LNCAP (cell line): ENCODE measurements at regions not wholly inside any gene's neighbourhood (a gene's known extent, or its start where the extent isn't known, plus 50 kb on each side); places are given as distances from the start of the nearest gene placed in this dataset.

Source experiments
- TF ChIP-seq, protein P1 (sequence below): fragments of 450-650 bp; IDR thresholded peaks from 2 replicates; pipeline ENCODE4 v1.5.1; 2017; ENCODE audit warnings: mild to moderate bottlenecking

DNA sequence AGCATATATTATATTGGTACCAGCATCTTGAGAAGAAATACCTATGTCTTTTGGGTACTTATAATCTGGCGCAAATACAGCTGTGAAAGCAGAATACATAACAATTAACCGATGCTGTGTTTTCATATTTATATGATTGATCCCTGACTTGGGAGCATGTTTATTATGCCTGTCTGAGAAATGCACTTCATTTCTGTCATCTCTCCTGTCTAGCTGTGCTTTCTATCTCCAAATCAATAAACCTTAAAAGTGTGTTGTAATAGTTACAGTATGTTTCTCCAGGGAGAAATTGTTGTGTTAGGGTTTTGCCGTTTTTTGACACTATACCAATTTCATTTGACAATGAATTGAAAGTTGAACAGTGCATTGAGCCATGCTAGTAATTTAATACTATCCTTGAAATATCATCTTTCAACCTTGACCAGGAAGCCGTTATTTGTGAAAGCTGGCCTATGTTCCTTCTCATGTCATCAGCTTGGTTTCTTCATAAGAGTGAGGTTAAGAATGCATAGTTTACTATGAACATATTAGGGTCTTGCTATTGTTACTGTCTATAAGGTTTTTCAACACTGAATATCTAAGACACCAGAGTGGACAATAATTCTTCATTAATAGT lies 206.2 kb upstream of the PCDH18 start:
- TF ChIP-seq, protein P1, sequence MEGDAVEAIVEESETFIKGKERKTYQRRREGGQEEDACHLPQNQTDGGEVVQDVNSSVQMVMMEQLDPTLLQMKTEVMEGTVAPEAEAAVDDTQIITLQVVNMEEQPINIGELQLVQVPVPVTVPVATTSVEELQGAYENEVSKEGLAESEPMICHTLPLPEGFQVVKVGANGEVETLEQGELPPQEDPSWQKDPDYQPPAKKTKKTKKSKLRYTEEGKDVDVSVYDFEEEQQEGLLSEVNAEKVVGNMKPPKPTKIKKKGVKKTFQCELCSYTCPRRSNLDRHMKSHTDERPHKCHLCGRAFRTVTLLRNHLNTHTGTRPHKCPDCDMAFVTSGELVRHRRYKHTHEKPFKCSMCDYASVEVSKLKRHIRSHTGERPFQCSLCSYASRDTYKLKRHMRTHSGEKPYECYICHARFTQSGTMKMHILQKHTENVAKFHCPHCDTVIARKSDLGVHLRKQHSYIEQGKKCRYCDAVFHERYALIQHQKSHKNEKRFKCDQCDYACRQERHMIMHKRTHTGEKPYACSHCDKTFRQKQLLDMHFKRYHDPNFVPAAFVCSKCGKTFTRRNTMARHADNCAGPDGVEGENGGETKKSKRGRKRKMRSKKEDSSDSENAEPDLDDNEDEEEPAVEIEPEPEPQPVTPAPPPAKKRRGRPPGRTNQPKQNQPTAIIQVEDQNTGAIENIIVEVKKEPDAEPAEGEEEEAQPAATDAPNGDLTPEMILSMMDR, result no peak

DNA sequence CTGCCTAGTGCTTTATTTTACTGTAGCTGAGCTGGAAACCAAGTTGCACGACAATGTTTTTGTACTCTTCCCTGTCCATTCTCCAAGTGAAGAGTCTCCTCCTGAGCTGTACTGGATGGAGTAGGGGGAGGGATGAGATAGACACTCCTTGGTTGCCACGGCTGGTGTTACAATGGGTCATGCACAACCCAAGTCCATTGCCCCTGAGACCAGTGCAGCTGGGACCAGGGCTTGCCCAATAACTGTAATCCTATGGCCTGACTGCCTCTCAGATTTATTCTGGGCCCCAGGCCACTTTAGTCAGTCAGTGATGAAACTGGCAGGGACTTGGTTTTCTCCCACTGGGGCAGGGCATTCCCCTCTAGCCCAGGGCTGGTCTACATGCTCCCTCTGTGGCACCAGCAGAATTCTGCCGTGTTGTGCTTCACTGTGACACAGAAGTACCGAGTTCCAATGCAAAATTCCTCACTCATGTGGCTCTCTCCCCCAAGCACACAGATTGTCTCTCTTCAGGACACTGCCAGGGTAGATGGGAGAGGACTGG lies 203.3 kb upstream of the PCDH18 start:
- TF ChIP-seq, protein P1, result no peak

DNA sequence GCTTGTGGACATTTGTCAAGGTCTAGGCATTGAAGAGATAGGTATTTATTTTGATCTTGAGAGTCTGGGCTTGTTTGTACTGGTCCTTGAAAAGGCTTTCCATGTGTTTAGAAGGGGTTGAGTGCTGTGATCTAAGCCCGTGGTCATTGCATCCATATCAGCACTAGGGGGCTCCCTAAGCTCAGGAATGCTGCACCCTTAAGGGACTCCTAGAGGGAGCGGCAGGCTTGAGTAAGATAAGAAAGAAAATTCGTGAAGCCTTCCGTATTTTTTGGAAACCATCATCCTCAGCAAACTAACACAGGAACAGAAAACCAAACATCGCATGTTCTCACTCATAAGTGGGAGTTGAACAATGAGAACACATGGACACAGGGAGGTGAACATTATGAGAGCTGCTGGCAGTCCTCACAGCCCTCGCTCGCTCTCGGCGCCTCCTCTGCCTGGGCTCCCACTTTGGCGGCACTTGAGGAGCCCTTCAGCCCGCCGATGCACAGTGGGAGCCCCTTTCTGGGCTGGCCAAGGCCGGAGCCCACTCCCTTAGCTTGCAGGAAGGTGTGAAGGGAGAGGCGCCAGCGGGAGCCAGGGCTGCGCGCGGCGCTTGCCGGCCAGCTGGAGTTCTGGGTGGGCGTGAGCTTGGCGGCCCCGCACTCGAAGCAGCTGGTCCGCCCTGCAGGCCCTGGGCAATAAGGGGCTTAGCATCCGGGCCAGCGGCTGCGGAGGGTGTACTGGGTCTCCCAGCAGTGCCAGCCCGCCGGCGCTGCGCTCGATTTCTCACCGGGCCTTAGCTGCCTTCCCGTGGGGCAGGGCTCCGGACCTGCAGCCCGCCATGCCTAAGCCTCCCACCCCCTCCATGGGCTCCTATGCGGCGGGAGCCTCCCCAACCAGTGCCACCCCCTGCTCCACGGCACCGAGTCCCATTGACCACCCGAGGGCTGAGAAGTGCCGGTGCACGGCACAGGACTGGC lies 201.2 kb upstream of the PCDH18 start:
- TF ChIP-seq, protein P1, result peak; percentile 73

DNA sequence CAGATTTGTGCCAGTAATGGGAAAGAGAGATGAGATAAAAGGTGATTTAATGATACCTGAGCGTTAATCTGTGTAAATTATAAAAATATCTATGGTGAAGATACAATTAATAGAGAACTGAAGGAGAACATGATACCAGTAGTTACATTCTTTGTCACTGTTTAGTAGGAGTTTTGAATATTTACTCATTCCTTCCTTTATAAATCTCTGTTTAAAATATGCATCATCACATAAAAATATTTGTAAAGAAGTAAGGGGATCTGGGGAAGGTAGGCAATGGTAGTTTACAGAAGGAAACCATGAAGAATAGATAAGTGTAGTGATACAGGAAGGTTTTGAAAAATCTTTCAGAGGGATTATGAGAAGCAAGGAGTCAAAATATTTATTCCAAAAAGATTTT lies 190.6 kb upstream of the PCDH18 start:
- TF ChIP-seq, protein P1, result no peak

DNA sequence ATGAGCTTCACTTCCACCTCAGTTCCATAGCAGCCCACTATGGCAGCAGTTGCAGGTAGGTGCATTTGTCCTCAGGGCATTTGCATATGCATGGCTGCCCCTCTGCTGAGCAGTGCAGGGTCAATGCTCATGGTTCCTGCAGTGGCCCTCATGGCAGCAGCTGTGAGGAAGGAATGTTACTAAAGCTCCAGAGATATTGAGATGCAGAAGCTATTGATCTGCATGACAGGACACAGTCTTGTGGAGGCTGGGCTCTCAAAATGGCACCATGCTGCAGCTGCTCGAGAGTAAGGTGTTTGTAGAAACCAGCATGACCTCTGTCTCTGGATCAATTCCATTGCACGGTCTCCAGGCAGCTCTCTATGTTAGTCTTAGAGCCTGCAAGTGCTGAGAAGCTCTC lies 179.2 kb upstream of the PCDH18 start:
- TF ChIP-seq, protein P1, result no peak

DNA sequence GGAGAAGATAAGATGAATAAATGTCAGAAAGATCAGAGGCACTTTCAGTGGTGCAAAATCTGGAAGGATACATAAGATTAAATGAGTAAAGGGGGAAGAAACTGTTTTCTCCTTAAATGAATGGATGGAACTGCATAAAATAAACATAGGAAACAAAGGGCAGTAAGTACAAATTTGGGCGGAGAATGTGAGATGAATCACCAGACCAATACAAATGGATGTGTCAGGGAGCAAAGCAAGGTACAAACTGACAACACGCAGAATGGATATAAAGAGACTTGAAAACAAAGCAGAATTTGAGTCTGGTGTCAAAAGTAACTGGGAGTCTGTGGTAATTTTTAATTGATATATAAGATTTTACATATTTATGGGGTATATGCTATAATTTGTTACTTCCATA lies 175.3 kb upstream of the PCDH18 start:
- TF ChIP-seq, protein P1, result no peak

DNA sequence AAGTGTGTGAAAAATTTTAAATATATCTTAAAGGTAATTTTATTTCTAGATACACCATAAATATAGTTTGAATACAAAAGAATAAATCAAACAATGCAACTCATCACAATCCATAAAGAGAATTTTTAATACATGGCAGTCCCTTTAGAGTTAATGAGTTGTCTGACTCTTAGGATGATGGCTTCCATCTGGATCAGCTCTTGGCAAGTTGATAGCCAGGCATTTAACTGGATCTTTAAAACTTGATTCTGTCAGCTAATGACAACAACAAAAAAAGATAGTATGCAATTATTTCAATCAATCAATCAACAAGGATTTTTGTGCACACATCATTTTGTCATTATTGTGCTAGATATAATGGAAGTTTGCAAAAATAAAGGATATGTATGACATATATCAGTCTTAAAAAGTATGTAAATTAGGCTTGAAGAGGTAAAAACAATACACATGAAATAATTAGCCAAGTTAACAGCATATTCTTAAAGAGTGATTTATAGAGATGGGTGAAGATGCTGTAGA lies 174.9 kb upstream of the PCDH18 start:
- TF ChIP-seq, protein P1, result no peak
